DOHH2 (cell line): ENCODE measurements at regions not wholly inside any gene's neighbourhood (a gene's known extent, or its start where the extent isn't known, plus 50 kb on each side); places are given as distances from the start of the nearest gene placed in this dataset.

Experiments used
- H3F3A ChIP-seq: fragments of 200-600 bp; sonication (generic), shearing (Covaris generic); 2 replicates; pipeline ENCODE4 v1.6.0; 2016; ENCODE audit warnings: antibody characterized with exemption, mild to moderate bottlenecking; ENCODE audit not compliant: control insufficient read depth, insufficient read depth
- H3K27ac ChIP-seq: fragments of 200-600 bp; sonication (generic); 2 replicates; pipeline ENCODE4 v1.5.1; 2014; ENCODE audit warnings: low read depth, mild to moderate bottlenecking, low read length, moderate library complexity
- H3K27me3 ChIP-seq: fragments of 200-600 bp; sonication (generic); 2 replicates; pipeline ENCODE4 v1.6.1; 2014; ENCODE audit warnings: mild to moderate bottlenecking, low read length, mixed read lengths; ENCODE audit not compliant: control insufficient read depth
- H3K36me3 ChIP-seq: fragments of 200-600 bp; sonication (generic); 2 replicates; pipeline ENCODE4 v1.6.1; 2014; ENCODE audit warnings: mild to moderate bottlenecking, low read length, moderate library complexity, mixed read lengths; ENCODE audit not compliant: control insufficient read depth
- H3K4me1 ChIP-seq: fragments of 200-600 bp; sonication (generic); 2 replicates; pipeline ENCODE4 v1.6.1; 2014; ENCODE audit warnings: mild to moderate bottlenecking, low read length, mixed read lengths; ENCODE audit not compliant: control insufficient read depth
- H3K4me2 ChIP-seq: fragments of 200-600 bp; sonication (generic); 2 replicates; pipeline ENCODE4 v1.6.0; 2014; ENCODE audit warnings: mild to moderate bottlenecking, low read length, moderate library complexity
- H3K4me3 ChIP-seq: fragments of 200-600 bp; sonication (generic); 2 replicates; pipeline ENCODE4 v1.5.1; 2014; ENCODE audit warnings: mild to moderate bottlenecking, low read length, mixed read lengths
- H3K79me2 ChIP-seq: fragments of 200-600 bp; sonication (generic); 2 replicates; pipeline ENCODE4 v1.6.1; 2014; ENCODE audit warnings: mild to moderate bottlenecking, low read length, mixed read lengths; ENCODE audit not compliant: control insufficient read depth
- H3K9me2 ChIP-seq: fragments of 200-600 bp; sonication (generic); replicated peaks from 2 replicates; pipeline ENCODE4 v1.6.1; 2014; ENCODE audit warnings: mild to moderate bottlenecking, low read length, mixed read lengths; ENCODE audit not compliant: control insufficient read depth
- H3K9me3 ChIP-seq: fragments of 200-600 bp; sonication (generic); 2 replicates; pipeline ENCODE4 v1.6.1; 2014; ENCODE audit warnings: antibody characterized with exemption, low read length, mixed read lengths; ENCODE audit not compliant: control insufficient read depth, insufficient read depth
- H4K20me1 ChIP-seq: fragments of 200-600 bp; sonication (generic); 2 replicates; pipeline ENCODE4 v1.6.0; 2014; ENCODE audit warnings: low read depth, mild to moderate bottlenecking, antibody characterized with exemption, low read length, moderate library complexity; ENCODE audit not compliant: control insufficient read depth, insufficient read depth
- EZH2phosphoT487 ChIP-seq: fragments of 200-600 bp; sonication (generic); IDR thresholded peaks from 2 replicates; pipeline ENCODE4 v1.6.1; 2017; ENCODE audit warnings: borderline replicate concordance, mild to moderate bottlenecking, antibody characterized with exemption, low read length, moderate library complexity, mixed read lengths
- TF ChIP-seq, protein P1 (sequence below): fragments of 200-600 bp; sonication (generic); IDR thresholded peaks from one replicate; pipeline ENCODE4 v1.5.1; 2014; ENCODE audit warnings: antibody characterized with exemption, mild to moderate bottlenecking, low read depth, low read length; ENCODE audit not compliant: poor library complexity, severe bottlenecking

- Histone ChIP-seq H3K27ac (no peak overlapping the region), H3K4me2 (no peak overlapping the region), H3K36me3 (no peaks in the 10 kb centered on the region), H3K4me3 (no peak overlapping the region), H4K20me1 (no peaks in the 10 kb centered on the region), H3K79me2 (no peaks in the 10 kb centered on the region), H3F3A (no peaks in the 10 kb centered on the region), H3K9me3 (no peaks in the 10 kb centered on the region), H3K4me1 (no peaks in the 10 kb centered on the region), H3K27me3 (no peaks in the 10 kb centered on the region), H3K9me2 (no peaks in the 10 kb centered on the region)
- TF ChIP-seq, protein P1, sequence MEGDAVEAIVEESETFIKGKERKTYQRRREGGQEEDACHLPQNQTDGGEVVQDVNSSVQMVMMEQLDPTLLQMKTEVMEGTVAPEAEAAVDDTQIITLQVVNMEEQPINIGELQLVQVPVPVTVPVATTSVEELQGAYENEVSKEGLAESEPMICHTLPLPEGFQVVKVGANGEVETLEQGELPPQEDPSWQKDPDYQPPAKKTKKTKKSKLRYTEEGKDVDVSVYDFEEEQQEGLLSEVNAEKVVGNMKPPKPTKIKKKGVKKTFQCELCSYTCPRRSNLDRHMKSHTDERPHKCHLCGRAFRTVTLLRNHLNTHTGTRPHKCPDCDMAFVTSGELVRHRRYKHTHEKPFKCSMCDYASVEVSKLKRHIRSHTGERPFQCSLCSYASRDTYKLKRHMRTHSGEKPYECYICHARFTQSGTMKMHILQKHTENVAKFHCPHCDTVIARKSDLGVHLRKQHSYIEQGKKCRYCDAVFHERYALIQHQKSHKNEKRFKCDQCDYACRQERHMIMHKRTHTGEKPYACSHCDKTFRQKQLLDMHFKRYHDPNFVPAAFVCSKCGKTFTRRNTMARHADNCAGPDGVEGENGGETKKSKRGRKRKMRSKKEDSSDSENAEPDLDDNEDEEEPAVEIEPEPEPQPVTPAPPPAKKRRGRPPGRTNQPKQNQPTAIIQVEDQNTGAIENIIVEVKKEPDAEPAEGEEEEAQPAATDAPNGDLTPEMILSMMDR = no peak
- TF ChIP-seq EZH2phosphoT487 = no peak
Measured at GRCh38 chr16:86651013-86651627, 72.8 kb downstream of the FOXL1 start.

GRCh38 chr16:86651823-86652222 is 73.5 kb downstream of the FOXL1 start:
- no peaks in the 10 kb centered on the region for H3K36me3 ChIP-seq
- no peaks in the 10 kb centered on the region for H3K79me2 ChIP-seq
- no peaks in the 10 kb centered on the region for H3F3A ChIP-seq
- no peaks in the 10 kb centered on the region for H3K9me2 ChIP-seq
- H3K4me2 ChIP-seq = no peak overlapping the region
- H4K20me1 ChIP-seq = no peaks in the 10 kb centered on the region
- no peak for TF ChIP-seq EZH2phosphoT487
- TF ChIP-seq, protein P1 = no peak
- no peak overlapping the region for H3K27ac ChIP-seq
- H3K4me3 ChIP-seq = no peak overlapping the region
- H3K9me3 ChIP-seq = no peaks in the 10 kb centered on the region
- H3K27me3 ChIP-seq = no peaks in the 10 kb centered on the region
- no peaks in the 10 kb centered on the region for H3K4me1 ChIP-seq

DNA sequence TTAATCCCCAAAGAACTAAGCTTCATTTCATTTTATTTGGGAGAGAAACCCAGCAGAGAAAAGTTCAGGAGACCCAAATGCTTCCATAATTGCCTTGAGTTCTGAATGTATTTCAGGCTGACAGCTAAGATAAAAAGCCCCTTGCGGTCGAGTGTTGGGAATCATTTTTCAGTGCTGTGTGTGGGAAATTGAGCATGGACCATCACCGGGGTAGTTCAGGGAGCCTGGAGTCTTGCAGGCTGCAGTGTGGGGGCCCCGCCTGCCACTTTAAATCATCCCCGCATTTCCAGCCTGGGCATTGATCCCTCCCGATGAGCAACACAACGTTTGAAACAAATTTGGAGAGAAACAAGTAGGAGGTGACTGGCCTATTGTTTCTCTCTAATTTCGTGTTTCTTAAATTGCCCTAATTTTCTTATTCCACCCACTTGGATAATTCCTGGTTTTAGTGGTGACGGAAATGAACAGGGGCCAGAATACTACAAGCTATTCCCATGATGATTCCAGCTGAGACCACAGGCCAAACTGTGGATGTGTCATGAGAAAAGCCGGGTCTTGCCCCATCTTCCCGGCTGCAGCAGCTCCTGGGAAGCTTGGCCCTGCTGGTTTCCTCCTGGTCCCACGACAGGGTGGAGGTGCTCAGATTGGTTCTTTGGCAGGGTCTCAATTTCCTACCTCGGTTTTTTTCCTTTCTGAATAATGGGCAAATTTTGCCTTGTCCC is 75.1 kb downstream of the FOXL1 start:
- Histone ChIP-seq H3K4me2 (no peak overlapping the region), H3K4me1 (no peaks in the 10 kb centered on the region), H3K4me3 (no peak overlapping the region), H3K27me3 (no peaks in the 10 kb centered on the region), H4K20me1 (no peaks in the 10 kb centered on the region), H3K36me3 (no peaks in the 10 kb centered on the region), H3K79me2 (no peaks in the 10 kb centered on the region), H3K9me2 (no peaks in the 10 kb centered on the region), H3K27ac (no peak overlapping the region), H3F3A (no peaks in the 10 kb centered on the region), H3K9me3 (no peaks in the 10 kb centered on the region)
- TF ChIP-seq, protein P1 = no peak
- TF ChIP-seq EZH2phosphoT487 = no peak
